ENCODE measurements at regions not wholly inside any gene's neighbourhood (a gene's known extent, or its start where the extent isn't known, plus 50 kb on each side); places are given as distances from the start of the nearest gene placed in this dataset.

DNA sequence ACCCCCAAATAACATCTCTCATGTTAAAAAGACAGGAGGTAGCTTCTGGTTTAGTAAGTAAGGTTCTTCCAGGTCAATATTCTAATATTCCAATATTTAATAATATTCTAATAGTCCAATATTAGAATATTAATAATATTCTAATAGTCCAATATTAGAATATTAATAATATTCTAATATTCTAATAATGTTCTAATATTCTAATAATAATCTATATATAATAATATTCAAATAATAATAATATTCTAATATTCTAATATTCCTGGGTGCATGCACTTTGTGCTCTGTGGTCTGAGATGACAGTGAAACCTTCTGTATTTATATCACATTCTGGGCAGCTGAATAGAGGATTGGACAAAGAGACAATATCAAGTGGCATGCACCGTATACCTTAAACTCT is 96.1 kb downstream of the PCDH10 start:
- no peak overlapping the region for H3K27ac ChIP-seq (ENCODE audit: low read length)
- H3K9ac ChIP-seq (ENCODE audit: low read length), result no peak overlapping the region
- no peaks in the 10 kb centered on the region for H3K27me3 ChIP-seq (ENCODE audit: control insufficient read depth, insufficient read depth, low read length)
- H3K4me3 ChIP-seq (ENCODE audit: low read length), result no peak overlapping the region
- H3K36me3 ChIP-seq (ENCODE audit: control insufficient read depth, low read depth, low read length), result no peaks in the 10 kb centered on the region
- H3K9me3 ChIP-seq (ENCODE audit: control insufficient read depth, low read depth, low read length), result no peaks in the 10 kb centered on the region
- no peaks in the 10 kb centered on the region for H3K4me1 ChIP-seq (ENCODE audit: control insufficient read depth, low read depth, low read length)

Measured in iPS-18a (cell line).